ENCODE measurements at regions not wholly inside any gene's neighbourhood (a gene's known extent, or its start where the extent isn't known, plus 50 kb on each side); places are given as distances from the start of the nearest gene placed in this dataset.
"Not testable (repeated sequence)": the region's sequence is repeated elsewhere in the genome, so short reads cannot be mapped to it uniquely, and the experiment has no call there.

GRCh38 chr11:101292661-101293240, 163.1 kb upstream of the PGR start:
- DNase-seq: no peak

GRCh38 chr11:101291279-101291678, 161.7 kb upstream of the PGR start:
- no peak for DNase-seq

DNA sequence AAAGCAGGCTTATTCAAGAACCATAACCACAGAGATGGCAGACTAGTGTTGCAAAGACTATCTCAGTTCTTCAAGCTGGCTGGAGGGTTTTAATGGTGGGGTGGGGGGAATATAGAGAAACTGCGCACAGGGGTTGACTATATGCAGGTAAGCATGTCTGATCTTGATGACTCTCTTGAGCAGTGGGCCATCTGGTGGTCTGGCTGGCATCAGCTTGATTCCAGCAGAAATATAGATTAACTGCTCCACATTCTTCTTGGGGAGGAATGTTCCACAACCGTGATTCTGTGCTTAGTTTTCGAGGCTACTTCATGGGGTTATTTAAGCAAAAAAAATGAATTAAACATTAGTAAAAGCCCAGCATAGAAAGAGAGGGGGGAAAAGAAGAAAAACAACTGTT, 158.8 kb upstream of the PGR start:
- DNase-seq: no peak

GRCh38 chr11:101279728-101280127, 150.1 kb upstream of the PGR start:
- DNase-seq: no peak

GRCh38 chr11:101278286-101278685, 148.7 kb upstream of the PGR start:
- DNase-seq: no peak

DNA sequence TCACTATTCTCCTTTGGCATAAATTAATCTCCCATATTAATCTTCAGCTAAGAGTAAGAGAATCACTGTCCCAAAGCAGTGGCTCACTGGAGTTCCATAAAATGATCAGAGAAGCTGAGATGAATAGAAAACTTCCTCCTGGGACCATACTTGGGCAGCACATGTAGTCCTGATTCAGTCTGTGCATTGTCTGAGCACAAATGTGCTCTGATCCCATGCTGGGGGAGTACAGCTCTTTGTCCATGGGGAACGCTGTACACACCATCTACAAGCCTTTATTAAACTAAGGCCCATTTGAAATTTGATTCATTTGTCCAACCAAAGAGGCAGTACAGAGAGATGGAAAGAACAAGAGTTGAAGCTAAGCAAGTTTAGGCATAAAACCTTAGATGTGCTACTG, 147.4 kb upstream of the PGR start:
- DNase-seq: no peak

GRCh38 chr11:101269990-101270660, 140.5 kb upstream of the PGR start:
- DNase-seq: no peak

GRCh38 chr11:101269390-101269789, 139.8 kb upstream of the PGR start:
- no peak for DNase-seq

DNA sequence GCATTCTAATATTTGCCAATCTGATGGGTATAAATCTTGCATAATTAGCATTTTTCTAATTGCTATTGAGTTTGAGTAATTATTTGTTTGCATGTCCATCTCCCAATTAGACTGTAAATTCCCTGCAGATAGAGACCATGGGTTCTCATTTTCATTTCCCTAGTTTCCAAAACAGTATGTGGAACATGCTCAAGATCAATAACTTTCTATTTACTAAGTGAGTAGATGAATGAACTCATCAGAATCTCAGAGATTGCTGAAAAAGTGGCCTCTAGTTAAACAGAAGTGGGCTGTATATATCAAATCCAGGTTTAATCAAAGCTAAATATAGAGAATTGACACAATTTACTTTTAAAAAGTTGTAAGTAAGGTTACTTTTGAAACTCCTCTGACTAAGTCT, 138.0 kb upstream of the PGR start:
- DNase-seq: no peak

- DNase-seq: no peak
Observed at GRCh38 chr11:101264306-101264705, 134.7 kb upstream of the PGR start.

DNA sequence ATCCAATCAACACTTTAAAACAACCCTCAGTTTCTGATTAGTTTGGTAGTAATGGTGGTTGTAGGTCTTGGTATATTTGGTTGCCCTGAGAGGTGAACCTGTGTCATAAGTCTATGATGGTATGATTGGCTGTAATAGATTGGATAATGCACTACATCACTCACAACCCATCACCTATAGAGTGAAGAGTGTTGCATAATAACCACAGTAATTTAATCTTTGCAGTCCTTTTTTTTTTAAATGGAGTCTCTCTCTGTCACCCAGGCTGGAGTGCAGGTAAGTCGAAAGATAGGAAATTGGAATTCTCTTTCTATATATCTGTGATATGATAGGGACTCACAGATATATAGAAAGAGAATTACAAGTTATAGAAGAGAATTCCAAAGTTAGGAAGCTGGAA, 133.4 kb upstream of the PGR start:
- no peak for DNase-seq

DNA sequence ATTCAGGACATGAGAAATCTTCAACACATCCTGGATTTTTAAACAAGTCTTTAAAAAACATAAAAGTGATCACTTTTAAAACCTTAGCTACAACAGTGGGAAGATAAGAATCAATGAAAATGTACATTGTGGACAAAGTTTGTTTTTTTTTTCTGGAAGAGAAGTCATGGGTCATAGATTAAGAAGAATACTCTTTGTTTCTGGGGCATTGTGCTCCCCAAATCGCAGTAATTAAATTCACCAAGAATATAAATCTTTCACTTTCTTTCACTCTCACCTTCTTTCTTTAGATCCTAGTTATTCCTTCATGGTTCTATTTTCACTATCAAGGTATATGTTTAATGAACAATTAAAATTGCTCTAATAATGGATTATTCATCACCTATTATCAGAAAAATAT, 132.6 kb upstream of the PGR start:
- DNase-seq: no peak

DNA sequence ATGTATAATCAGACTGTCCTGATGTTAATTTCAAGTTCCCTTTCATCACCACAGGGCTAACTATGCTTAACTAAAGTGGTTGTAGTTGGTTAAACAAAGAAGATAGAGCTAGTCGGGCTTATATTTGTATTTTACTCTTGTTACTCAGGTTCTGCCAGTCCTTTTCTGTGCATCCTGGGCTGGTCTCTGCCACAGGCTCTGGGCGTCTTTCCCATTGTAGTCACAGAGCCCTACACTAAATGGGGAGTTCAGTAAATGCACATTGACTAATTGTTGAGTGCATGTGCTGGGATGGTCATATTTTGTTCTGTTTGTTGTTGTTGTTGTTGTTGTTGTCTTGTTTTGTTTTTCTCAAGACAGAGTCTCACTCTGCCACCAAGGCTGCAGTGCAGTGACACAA, 125.4 kb upstream of the PGR start:
- no peak for DNase-seq

DNA sequence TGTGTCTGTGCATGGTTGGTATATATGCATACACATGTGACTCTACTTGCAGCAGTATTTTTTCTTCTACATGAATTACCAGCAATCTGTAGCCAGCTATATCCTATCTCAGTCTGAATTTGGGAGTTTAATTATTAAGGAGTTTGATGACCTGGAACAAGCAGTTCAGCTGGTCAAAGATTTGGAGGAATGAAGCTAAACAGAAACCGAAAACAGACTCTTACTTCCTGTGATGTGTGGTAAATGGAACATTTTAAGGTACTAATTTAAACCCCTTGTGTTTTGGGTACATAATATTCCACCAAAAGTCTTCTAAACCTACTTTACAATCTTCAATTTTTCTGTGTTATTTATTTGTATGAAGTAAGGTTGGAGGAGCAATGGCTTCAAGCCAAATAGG, 124.4 kb upstream of the PGR start:
- DNase-seq: no peak

GRCh38 chr11:101245635-101246034, 116.0 kb upstream of the PGR start:
- not testable (repeated sequence) for DNase-seq

GRCh38 chr11:101245081-101245480, 115.5 kb upstream of the PGR start:
- DNase-seq: not testable (repeated sequence)

DNA sequence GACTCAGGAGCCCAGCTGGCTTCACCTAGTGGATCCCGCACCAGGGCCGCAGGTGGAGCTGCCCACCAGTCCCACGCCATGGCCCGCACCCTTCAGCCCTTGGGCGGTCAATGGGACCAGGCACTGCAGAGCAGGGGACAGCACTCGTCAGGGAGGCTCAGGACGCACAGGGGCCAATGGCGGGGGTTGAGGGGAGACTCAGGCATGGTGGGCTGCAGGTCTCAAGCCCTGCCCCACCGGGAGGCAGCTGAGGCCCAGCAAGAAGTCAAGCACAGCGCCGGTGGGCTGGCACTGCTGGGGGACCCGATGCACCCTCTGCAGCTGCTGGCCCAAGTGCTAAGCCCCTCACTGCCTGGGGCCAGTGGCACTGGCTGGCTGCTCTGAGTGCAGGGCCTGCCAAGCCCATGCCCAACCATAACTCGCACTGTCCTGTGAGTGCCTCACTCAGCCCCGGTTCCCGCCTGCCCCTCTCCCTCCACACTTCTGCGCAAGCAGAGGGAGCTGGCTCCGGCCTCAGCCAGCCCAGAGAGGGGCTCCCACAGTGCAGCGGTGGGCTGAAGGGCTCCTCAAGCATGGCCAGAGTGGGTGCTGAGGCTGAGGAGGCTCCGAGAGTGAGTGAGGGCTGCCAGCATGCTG, 111.7 kb upstream of the PGR start:
- no peak for DNase-seq

DNA sequence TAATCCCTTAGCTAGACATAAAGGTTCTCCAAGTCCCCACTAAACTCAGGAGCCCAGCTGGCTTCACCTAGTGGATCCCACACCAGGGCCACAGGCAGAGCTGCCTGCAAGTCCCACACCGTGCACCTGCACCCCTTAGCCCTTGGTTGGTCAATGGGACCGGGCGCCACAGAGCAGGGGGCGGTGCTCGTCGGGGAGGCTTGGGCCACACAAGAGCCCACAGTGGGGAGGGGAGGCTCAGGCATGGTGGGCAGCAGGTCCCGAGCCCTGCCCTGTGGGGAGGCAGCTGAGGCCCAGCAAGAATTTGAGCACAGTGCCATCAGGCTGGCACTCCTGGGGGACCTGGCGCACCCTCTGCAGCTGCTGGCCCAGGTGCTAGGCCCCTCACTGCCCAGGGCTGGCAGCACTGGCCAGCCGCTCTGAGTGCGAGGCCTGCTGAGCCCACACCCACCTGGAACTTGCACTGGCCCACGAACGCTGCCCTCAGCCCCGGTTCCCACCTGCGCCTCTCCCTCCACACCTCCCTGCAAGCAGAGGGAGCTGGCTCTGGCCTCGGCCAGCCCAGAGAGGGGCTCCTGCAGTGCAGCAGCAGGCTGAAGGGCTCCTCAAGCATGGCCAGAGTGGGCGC, 101.7 kb upstream of the PGR start:
- not testable (repeated sequence) for DNase-seq

GRCh38 chr11:101226617-101227016, 97.0 kb upstream of the PGR start:
- no peak for DNase-seq

- DNase-seq: no peak
Observed at GRCh38 chr11:101224221-101224620, 94.6 kb upstream of the PGR start.

DNA sequence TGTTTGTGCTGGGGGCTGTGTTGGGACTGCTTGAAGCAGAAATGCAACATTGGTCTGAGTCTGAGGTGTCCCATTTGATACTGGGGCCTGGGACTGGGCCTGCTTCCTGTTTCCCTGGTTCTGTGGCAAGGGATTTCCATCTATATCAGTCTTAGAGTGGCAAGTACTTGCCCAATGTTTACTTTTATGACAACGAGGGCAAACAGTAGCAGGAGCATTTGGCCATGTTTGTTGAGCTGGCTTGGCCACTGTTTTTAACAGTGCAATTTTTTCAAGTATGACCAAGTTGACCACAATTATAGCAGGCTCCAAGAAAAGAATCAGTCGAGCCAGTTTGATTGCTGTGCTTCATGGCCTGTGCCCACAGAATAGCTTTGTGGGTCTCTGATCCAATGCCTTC, 88.5 kb upstream of the PGR start:
- not testable (repeated sequence) for DNase-seq

- DNase-seq: not testable (repeated sequence)
Observed at GRCh38 chr11:101216091-101216490, 86.5 kb upstream of the PGR start.

DNA sequence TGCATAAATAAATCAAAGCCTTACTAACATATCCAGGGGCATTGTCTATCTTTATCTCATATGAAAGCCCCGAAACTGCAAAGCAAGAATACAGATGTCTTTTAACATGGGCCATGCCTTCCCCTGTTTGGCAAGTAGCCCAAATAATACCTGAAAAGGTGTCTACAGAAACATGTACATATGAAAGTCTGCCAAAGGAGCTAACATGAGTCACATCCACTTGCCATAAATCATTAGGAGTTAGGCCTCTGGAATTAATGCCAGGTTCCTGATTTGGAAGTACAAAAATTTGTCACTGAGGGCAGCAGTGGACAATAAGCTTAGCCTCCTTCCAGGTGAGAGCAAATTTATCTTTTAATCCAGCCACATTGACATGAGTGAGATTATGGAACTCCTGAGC, 85.5 kb upstream of the PGR start:
- no peak for DNase-seq

- DNase-seq: no peak
Observed at GRCh38 chr11:101211407-101211975, 81.9 kb upstream of the PGR start.
